ENCODE measurements at regions not wholly inside any gene's neighbourhood (a gene's known extent, or its start where the extent isn't known, plus 50 kb on each side); places are given as distances from the start of the nearest gene placed in this dataset.

DNA sequence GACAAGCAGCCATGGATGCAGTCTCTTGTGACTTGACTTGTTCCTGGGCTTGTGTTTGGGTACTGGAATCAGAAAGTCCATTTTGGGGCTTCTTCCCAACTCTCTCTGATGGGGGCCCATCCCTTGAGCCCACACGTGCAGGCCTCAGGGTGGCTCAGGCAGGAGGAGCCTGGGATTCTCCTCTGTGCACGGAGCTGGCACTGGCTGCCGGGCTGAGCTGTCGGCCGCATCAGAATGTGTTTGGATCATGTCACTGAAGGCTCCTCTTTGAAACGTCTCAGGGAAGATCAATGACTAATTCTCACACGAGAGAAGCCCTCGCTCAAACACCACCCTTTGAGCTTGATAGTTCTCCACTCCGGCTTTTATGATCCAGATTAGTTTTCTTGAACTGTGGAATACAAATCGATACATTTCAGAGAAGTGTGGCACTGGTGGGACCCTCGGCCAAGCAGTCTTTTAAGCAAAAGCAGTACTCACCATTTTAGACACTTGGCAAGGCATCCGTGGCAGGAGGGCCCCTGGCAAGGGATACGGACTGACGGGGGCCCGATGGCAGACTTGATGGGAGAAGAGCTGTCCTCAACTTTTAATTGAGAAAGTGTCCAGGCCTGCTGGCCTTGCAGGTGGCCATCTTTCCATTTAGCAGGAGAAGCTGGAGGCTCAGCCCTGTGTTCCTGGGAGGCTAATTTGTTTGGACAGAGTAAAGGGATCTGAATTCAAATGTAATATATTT lies 220.7 kb upstream of the C1orf174 start:
- no peak for TF ChIP-seq FOXA1 (IDR thresholded peaks at IDR 0.05)
- no peak for TF ChIP-seq ELF4 (IDR thresholded peaks at IDR 0.05)
- TF ChIP-seq HDGF (IDR thresholded peaks at IDR 0.05; ENCODE audit: borderline replicate concordance): no peak
- no peak for TF ChIP-seq ZNF384 (IDR thresholded peaks at IDR 0.05)
- no peak for TF ChIP-seq TARDBP (IDR thresholded peaks at IDR 0.05)
- TF ChIP-seq SUZ12 (IDR thresholded peaks at IDR 0.05): no peak
- no peak for TF ChIP-seq SP1 (IDR thresholded peaks at IDR 0.05)
- no peak for TF ChIP-seq NFRKB (IDR thresholded peaks at IDR 0.05)
- TF ChIP-seq, protein P1, sequence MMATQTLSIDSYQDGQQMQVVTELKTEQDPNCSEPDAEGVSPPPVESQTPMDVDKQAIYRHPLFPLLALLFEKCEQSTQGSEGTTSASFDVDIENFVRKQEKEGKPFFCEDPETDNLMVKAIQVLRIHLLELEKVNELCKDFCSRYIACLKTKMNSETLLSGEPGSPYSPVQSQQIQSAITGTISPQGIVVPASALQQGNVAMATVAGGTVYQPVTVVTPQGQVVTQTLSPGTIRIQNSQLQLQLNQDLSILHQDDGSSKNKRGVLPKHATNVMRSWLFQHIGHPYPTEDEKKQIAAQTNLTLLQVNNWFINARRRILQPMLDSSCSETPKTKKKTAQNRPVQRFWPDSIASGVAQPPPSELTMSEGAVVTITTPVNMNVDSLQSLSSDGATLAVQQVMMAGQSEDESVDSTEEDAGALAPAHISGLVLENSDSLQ (IDR thresholded peaks at IDR 0.05): no peak
- TF ChIP-seq LEF1 (IDR thresholded peaks at IDR 0.05; ENCODE audit: borderline replicate concordance): no peak
- no peak for TF ChIP-seq BHLHE40 (IDR thresholded peaks at IDR 0.05; ENCODE audit: borderline replicate concordance)
- TF ChIP-seq FOXM1 (IDR thresholded peaks at IDR 0.05; ENCODE audit: borderline replicate concordance): no peak
- no peak for TF ChIP-seq L3MBTL2 (conservative IDR thresholded peaks at IDR 0.05)
